IMR-90 (cell line): ENCODE measurements at regions not wholly inside any gene's neighbourhood (a gene's known extent, or its start where the extent isn't known, plus 50 kb on each side); places are given as distances from the start of the nearest gene placed in this dataset.

Source experiments
- ATAC-seq: fragments of 200-7000 bp; cut with Tn5 transposase; 2 replicates; pipeline ENCODE4 v1.9.1; 2020; ENCODE audit warnings: low read depth, mild to moderate bottlenecking, moderate library complexity
- BruUV-seq: library from RNA; stranded (reverse); fragments of 400-500 nt; replicated peaks from 2 replicates; lab custom pipeline; 2021; lab: Mats Ljungman, UMichigan
- CTCF ChIA-PET: fragments of 300-600 bp; formaldehyde crosslinking; extraction: SDS; loops from one replicate; lab custom pipeline; 2021; ENCODE audit warnings: antibody characterized with exemption; lab: Yijun Ruan, JAX
- POLR2A ChIA-PET: fragments of 300-600 bp; sonication (Branson Sonifier 250); formaldehyde crosslinking; loops from one replicate; lab custom pipeline; 2022; ENCODE audit warnings: antibody characterized with exemption; ENCODE audit not compliant: unreplicated experiment; lab: Charles Lee
- DNase-seq: peaks from one replicate; pipeline ENCODE4 v3.0.0; 2013
- H2AFZ ChIP-seq: replicated peaks from 2 replicates; pipeline ENCODE3; 2013; ENCODE audit warnings: low read length, mild to moderate bottlenecking; ENCODE audit not compliant: poor library complexity
- H2AK5ac ChIP-seq: 2 replicates; pipeline ENCODE4 v1.6.1; 2013; ENCODE audit warnings: low read depth, low read length, inconsistent platforms
- H2AK9ac ChIP-seq: replicated peaks from 2 replicates; pipeline ENCODE3; 2013; ENCODE audit warnings: mild to moderate bottlenecking, low read depth, low read length, moderate library complexity; ENCODE audit not compliant: poor library complexity
- H2BK120ac ChIP-seq: 2 replicates; pipeline ENCODE4 v1.6.1; 2013; ENCODE audit warnings: low read depth, low read length, inconsistent platforms
- H2BK15ac ChIP-seq: 3 replicates; pipeline ENCODE4 v1.6.1; 2013; ENCODE audit warnings: low read depth, low read length, inconsistent platforms
- H2BK20ac ChIP-seq: 2 replicates; pipeline ENCODE4 v1.6.1; 2013; ENCODE audit warnings: low read depth, mild to moderate bottlenecking, inconsistent platforms, low read length, moderate library complexity
- H2BK5ac ChIP-seq: 2 replicates; pipeline ENCODE4 v1.6.1; 2013; ENCODE audit warnings: mild to moderate bottlenecking, low read depth, low read length, inconsistent platforms; ENCODE audit not compliant: poor library complexity, severe bottlenecking
- H3K14ac ChIP-seq: replicated peaks from 2 replicates; pipeline ENCODE4 v1.6.1; 2013; ENCODE audit warnings: low read depth, low read length, inconsistent platforms
- H3K18ac ChIP-seq: 2 replicates; pipeline ENCODE4 v1.6.1; 2013; ENCODE audit warnings: low read depth, low read length, control low read depth
- H3K23ac ChIP-seq: 2 replicates; pipeline ENCODE4 v1.6.1; 2013; ENCODE audit warnings: low read depth, low read length, inconsistent platforms
- H3K27ac ChIP-seq: 2 replicates; pipeline ENCODE4 v1.5.1; 2013; ENCODE audit warnings: mild to moderate bottlenecking, control low read depth, low read length; ENCODE audit not compliant: insufficient read depth
- H3K27me3 ChIP-seq: 2 replicates; pipeline ENCODE4 v1.6.1; 2013; ENCODE audit warnings: low read length; ENCODE audit not compliant: control insufficient read depth, insufficient read depth
- H3K36me3 ChIP-seq: 2 replicates; pipeline ENCODE4 v1.6.1; 2013; ENCODE audit warnings: low read length, mixed read lengths; ENCODE audit not compliant: control insufficient read depth, insufficient read depth
- H3K4ac ChIP-seq: 2 replicates; pipeline ENCODE4 v1.6.1; 2013; ENCODE audit warnings: low read depth, low read length, inconsistent platforms
- H3K4me1 ChIP-seq: 2 replicates; pipeline ENCODE4 v1.6.1; 2013; ENCODE audit warnings: low read length, mixed read lengths; ENCODE audit not compliant: control insufficient read depth, insufficient read depth
- H3K4me2 ChIP-seq: 2 replicates; pipeline ENCODE4 v1.6.1; 2013; ENCODE audit warnings: low read depth, mild to moderate bottlenecking, control low read depth, low read length, moderate library complexity
- H3K4me3 ChIP-seq: 2 replicates; pipeline ENCODE4 v1.5.1; 2013; ENCODE audit warnings: low read depth, mild to moderate bottlenecking, control low read depth, low read length, moderate library complexity; ENCODE audit not compliant: insufficient read depth
- H3K56ac ChIP-seq: 2 replicates; pipeline ENCODE4 v1.6.1; 2013; ENCODE audit warnings: low read length, inconsistent platforms; ENCODE audit not compliant: insufficient read depth; ENCODE audit errors: extremely low read depth
- H3K79me1 ChIP-seq, 2 experiments: 2 replicates each; pipeline ENCODE4 v1.6.1; 2013; ENCODE audit warnings: low read length in 2 of 2, inconsistent platforms in 1 of 2, low read depth in 1 of 2
- H3K9ac ChIP-seq: 2 replicates; pipeline ENCODE4 v1.6.1; 2013; ENCODE audit warnings: low read depth, low read length, control low read depth
- H3K9me1 ChIP-seq: 2 replicates; pipeline ENCODE4 v1.6.1; 2013; ENCODE audit warnings: low read length, inconsistent platforms; ENCODE audit not compliant: insufficient read depth
- H3K9me3 ChIP-seq: 2 replicates; pipeline ENCODE4 v1.6.1; 2013; ENCODE audit warnings: low read length; ENCODE audit not compliant: control insufficient read depth, insufficient read depth
- H4K20me1 ChIP-seq: 2 replicates; pipeline ENCODE4 v1.6.1; 2013; ENCODE audit warnings: low read length, inconsistent platforms; ENCODE audit not compliant: insufficient read depth
- H4K5ac ChIP-seq: 2 replicates; pipeline ENCODE4 v1.6.1; 2013; ENCODE audit warnings: mild to moderate bottlenecking, low read depth, low read length, control low read depth
- H4K8ac ChIP-seq, 2 experiments: 2 replicates each; pipeline ENCODE4 v1.6.1; 2013; ENCODE audit warnings: low read depth in 2 of 2, low read length in 2 of 2, control low read depth in 1 of 2, inconsistent platforms in 1 of 2
- H4K91ac ChIP-seq: 2 replicates; pipeline ENCODE4 v1.6.1; 2013; ENCODE audit warnings: low read depth, low read length, inconsistent platforms; ENCODE audit not compliant: insufficient read depth
- CHD1 ChIP-seq: IDR thresholded peaks from 2 replicates; pipeline ENCODE4 v1.6.1; 2012; ENCODE audit warnings: low read depth, low read length, improper control_type of control experiment
- FOS ChIP-seq: fragments of 150-350 bp; IDR thresholded peaks from 2 replicates; pipeline ENCODE4 v1.6.1; 2016; ENCODE audit warnings: low read depth, low read length
- MXI1 ChIP-seq: IDR thresholded peaks from 2 replicates; pipeline ENCODE4 v1.6.1; 2012; ENCODE audit warnings: low read depth, mild to moderate bottlenecking, low read length, moderate library complexity, borderline replicate concordance
- NFE2L2 ChIP-seq: fragments of 150-350 bp; IDR thresholded peaks from 2 replicates; pipeline ENCODE4 v1.6.1; 2016; ENCODE audit warnings: low read depth, mild to moderate bottlenecking, low read length
- RCOR1 ChIP-seq: IDR thresholded peaks from 2 replicates; pipeline ENCODE4 v1.6.1; 2012; ENCODE audit warnings: mild to moderate bottlenecking, low read length, improper control_type of control experiment; ENCODE audit not compliant: insufficient replicate concordance
- SMC3 ChIP-seq: fragments of 150-350 bp; IDR thresholded peaks from 2 replicates; pipeline ENCODE4 v1.6.1; 2016; ENCODE audit warnings: low read depth, mild to moderate bottlenecking, antibody characterized with exemption, low read length, moderate library complexity
- WGBS, 2 experiments: methylation state at CpG; one replicate each; pipeline versions ENCODE4 v1.1.5 to v1.1.7; 2013; ENCODE audit warnings: missing lambda C conversion rate in 2 of 2; ENCODE audit not compliant: insufficient read length in 1 of 2; ENCODE audit errors: extremely low coverage in 2 of 2; 5-methylcytosine and 5-hydroxymethylcytosine counted together
- dilution Hi-C: fragments of 300-500 bp; cut with HindIII; formaldehyde crosslinking; loops from one replicate; pipeline ENCODE4 v1.14.3; 2018; ENCODE audit warnings: low sequenced_read_pairs; ENCODE audit not compliant: unreplicated experiment
- in situ Hi-C: fragments of 300-500 bp; cut with MboI; formaldehyde crosslinking; loops from 3 replicates; pipeline ENCODE4 v1.14.3; 2019; ENCODE audit warnings: low sequenced_read_pairs, inconsistent platforms, mixed read lengths
- intact Hi-C: fragments of 100-400 bp; cut with micrococcal nuclease; formaldehyde crosslinking; loops from 2 replicates; pipeline ENCODE4 v1.10.0; 2022
- TF ChIP-seq, protein P1 (sequence below): fragments of 150-350 bp; IDR thresholded peaks from 2 replicates; pipeline ENCODE4 v1.6.1; 2016; ENCODE audit warnings: low read depth, mild to moderate bottlenecking, low read length, moderate library complexity, borderline replicate concordance
- TF ChIP-seq, protein P2 (sequence below): fragments of 150-350 bp; IDR thresholded peaks from 2 replicates; pipeline ENCODE4 v1.6.1; 2017; ENCODE audit warnings: mild to moderate bottlenecking, antibody characterized with exemption, low read length, low read depth

DNA sequence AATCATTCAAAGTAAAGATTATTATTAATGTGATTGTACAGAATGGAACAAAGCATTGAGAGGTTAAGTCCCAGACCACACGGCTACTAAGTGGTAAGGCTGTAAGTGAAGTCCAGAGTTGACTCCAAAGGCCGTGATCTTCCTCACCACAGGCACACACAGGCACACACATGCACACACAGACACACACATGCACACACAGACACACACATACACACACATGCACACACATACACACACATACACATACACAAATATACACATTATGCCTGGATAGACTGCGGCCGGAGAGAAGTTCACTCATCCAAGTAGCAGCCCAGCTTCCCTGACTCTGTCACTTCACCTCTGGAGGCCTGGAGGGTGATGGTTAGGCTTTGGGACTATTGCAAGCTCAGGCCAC is 121.9 kb downstream of the HLX start:
- no peak overlapping the region for H2BK120ac ChIP-seq
- no TSS peak for BruUV-seq
- DNase-seq (no peak), ATAC-seq (no peak)
- no peaks in the 10 kb centered on the region for H4K20me1 ChIP-seq
- no peak overlapping the region for H3K27ac ChIP-seq
- no CpG with 5 or more reads among the region's 4 CpGs for WGBS, 2 experiments
- TF ChIP-seq NFE2L2: no peak
- TF ChIP-seq SMC3: no peak
- no peak for TF ChIP-seq FOS
- no peak for TF ChIP-seq CHD1
- TF ChIP-seq MXI1: no peak
- TF ChIP-seq, protein P1, sequence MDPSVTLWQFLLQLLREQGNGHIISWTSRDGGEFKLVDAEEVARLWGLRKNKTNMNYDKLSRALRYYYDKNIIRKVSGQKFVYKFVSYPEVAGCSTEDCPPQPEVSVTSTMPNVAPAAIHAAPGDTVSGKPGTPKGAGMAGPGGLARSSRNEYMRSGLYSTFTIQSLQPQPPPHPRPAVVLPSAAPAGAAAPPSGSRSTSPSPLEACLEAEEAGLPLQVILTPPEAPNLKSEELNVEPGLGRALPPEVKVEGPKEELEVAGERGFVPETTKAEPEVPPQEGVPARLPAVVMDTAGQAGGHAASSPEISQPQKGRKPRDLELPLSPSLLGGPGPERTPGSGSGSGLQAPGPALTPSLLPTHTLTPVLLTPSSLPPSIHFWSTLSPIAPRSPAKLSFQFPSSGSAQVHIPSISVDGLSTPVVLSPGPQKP: no peak
- TF ChIP-seq RCOR1: no peak
- TF ChIP-seq, protein P2, sequence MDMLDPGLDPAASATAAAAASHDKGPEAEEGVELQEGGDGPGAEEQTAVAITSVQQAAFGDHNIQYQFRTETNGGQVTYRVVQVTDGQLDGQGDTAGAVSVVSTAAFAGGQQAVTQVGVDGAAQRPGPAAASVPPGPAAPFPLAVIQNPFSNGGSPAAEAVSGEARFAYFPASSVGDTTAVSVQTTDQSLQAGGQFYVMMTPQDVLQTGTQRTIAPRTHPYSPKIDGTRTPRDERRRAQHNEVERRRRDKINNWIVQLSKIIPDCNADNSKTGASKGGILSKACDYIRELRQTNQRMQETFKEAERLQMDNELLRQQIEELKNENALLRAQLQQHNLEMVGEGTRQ: no peak
- no peaks in the 10 kb centered on the region for H3K9me3 ChIP-seq
- H3K79me1 ChIP-seq: no peaks in the 10 kb centered on the region
- no peak overlapping the region for H3K18ac ChIP-seq
- no peak overlapping the region for H4K91ac ChIP-seq
- no peak overlapping the region for H3K23ac ChIP-seq
- no peak overlapping the region for H3K4ac ChIP-seq
- H3K9ac ChIP-seq: no peak overlapping the region
- no peak overlapping the region for H3K56ac ChIP-seq
- H3K4me3 ChIP-seq: no peak overlapping the region
- no peaks in the 10 kb centered on the region for H3K36me3 ChIP-seq
- H2AK5ac ChIP-seq: no peak overlapping the region
- ChIA-PET CTCF (no interaction called here), POLR2A (no interaction called here)
- intact Hi-C loops: no loop called here
- H2AFZ ChIP-seq: peak overlapping the region; percentile 44
- no peak overlapping the region for H4K8ac ChIP-seq
- dilution Hi-C loops: no loop called here
- H2BK5ac ChIP-seq: peak overlapping the region; percentile 31
- in situ Hi-C loops: no loop called here
- no peak overlapping the region for H3K4me2 ChIP-seq
- H3K27me3 ChIP-seq: no peaks in the 10 kb centered on the region
- H3K4me1 ChIP-seq: no peaks in the 10 kb centered on the region
- H4K5ac ChIP-seq: no peak overlapping the region
- H2BK15ac ChIP-seq: no peak overlapping the region
- H2AK9ac ChIP-seq: no peak overlapping the region
- H3K9me1 ChIP-seq: no peaks in the 10 kb centered on the region
- no peak overlapping the region for H2BK20ac ChIP-seq
- no peak overlapping the region for H3K14ac ChIP-seq
